ENCODE measurements at regions not wholly inside any gene's neighbourhood (a gene's known extent, or its start where the extent isn't known, plus 50 kb on each side); places are given as distances from the start of the nearest gene placed in this dataset.

GRCh38 chr12:61308220-61308619 lies 952.0 kb upstream of the USP15 start:
- TF ChIP-seq CTCF (IDR thresholded peaks at IDR 0.05; ENCODE audit: low read depth, low read length, missing control alignments), result no peak
- H3K4me3 ChIP-seq (replicated peaks; ENCODE audit: low read depth, low read length), result no peak overlapping the region
- DNase-seq (ENCODE audit: extremely low read depth, low read depth), result no peak

- no peak for DNase-seq (ENCODE audit: extremely low read depth, low read depth)
- no peak overlapping the region for H3K4me3 ChIP-seq (replicated peaks; ENCODE audit: low read depth, low read length)
- TF ChIP-seq CTCF (IDR thresholded peaks at IDR 0.05; ENCODE audit: low read depth, low read length, missing control alignments), result no peak
Measured at GRCh38 chr12:61311413-61311812, 948.8 kb upstream of the USP15 start.

GRCh38 chr12:61348871-61349270 lies 911.3 kb upstream of the USP15 start:
- no peak overlapping the region for H3K4me3 ChIP-seq (replicated peaks; ENCODE audit: low read depth, low read length)
- DNase-seq (ENCODE audit: extremely low read depth, low read depth), result no peak
- TF ChIP-seq CTCF (IDR thresholded peaks at IDR 0.05; ENCODE audit: low read depth, low read length, missing control alignments), result no peak

GRCh38 chr12:61355105-61355504 lies 905.1 kb upstream of the USP15 start:
- H3K4me3 ChIP-seq (replicated peaks; ENCODE audit: low read depth, low read length), result no peak overlapping the region
- no peak for TF ChIP-seq CTCF (IDR thresholded peaks at IDR 0.05; ENCODE audit: low read depth, low read length, missing control alignments)
- no peak for DNase-seq (ENCODE audit: extremely low read depth, low read depth)

GRCh38 chr12:61356485-61356884 lies 903.7 kb upstream of the USP15 start:
- no peak overlapping the region for H3K4me3 ChIP-seq (replicated peaks; ENCODE audit: low read depth, low read length)
- DNase-seq (ENCODE audit: extremely low read depth, low read depth), result no peak
- no peak for TF ChIP-seq CTCF (IDR thresholded peaks at IDR 0.05; ENCODE audit: low read depth, low read length, missing control alignments)

- no peak for TF ChIP-seq CTCF (IDR thresholded peaks at IDR 0.05; ENCODE audit: low read depth, low read length, missing control alignments)
- no peak for DNase-seq (ENCODE audit: extremely low read depth, low read depth)
- no peak overlapping the region for H3K4me3 ChIP-seq (replicated peaks; ENCODE audit: low read depth, low read length)
Measured at GRCh38 chr12:61357496-61357895, 902.7 kb upstream of the USP15 start.

GRCh38 chr12:61362037-61362436 lies 898.2 kb upstream of the USP15 start:
- no peak for DNase-seq (ENCODE audit: extremely low read depth, low read depth)
- no peak overlapping the region for H3K4me3 ChIP-seq (replicated peaks; ENCODE audit: low read depth, low read length)
- no peak for TF ChIP-seq CTCF (IDR thresholded peaks at IDR 0.05; ENCODE audit: low read depth, low read length, missing control alignments)

Data from HFF-Myc (cell line).